GM13976 (cell line): ENCODE measurements at regions not wholly inside any gene's neighbourhood (a gene's known extent, or its start where the extent isn't known, plus 50 kb on each side); places are given as distances from the start of the nearest gene placed in this dataset.

Experiments used
- DNase-seq: peaks from one replicate; pipeline ENCODE4 v3.0.0; 2012; ENCODE audit warnings: low spot score
- CTCF ChIP-seq: IDR thresholded peaks from 2 replicates; pipeline ENCODE4 v1.5.1; 2012; ENCODE audit warnings: borderline replicate concordance, mild to moderate bottlenecking; ENCODE audit not compliant: insufficient read depth; ENCODE audit errors: extremely low read depth, missing control alignments, control extremely low read depth
- in situ Hi-C: fragments of 300-500 bp; cut with MboI; formaldehyde crosslinking; loops from one replicate; pipeline ENCODE4 v1.12.0; 2022; ENCODE audit warnings: low sequenced_read_pairs, mixed read lengths, inconsistent platforms; ENCODE audit not compliant: unreplicated experiment

- DNase-seq = no peak
- no peak for TF ChIP-seq CTCF
- in situ Hi-C loops = no loop called here
Measured at GRCh38 chr13:29688193-29688592, 92.7 kb upstream of the SLC7A1 start.

GRCh38 chr13:29684441-29684840, 89.0 kb upstream of the SLC7A1 start:
- no peak for DNase-seq
- TF ChIP-seq CTCF = no peak
- in situ Hi-C loops = no loop called here

GRCh38 chr13:29683041-29683440, 87.6 kb upstream of the SLC7A1 start:
- DNase-seq = no peak
- no peak for TF ChIP-seq CTCF
- in situ Hi-C loops = no loop called here

- TF ChIP-seq CTCF = no peak
- no peak for DNase-seq
- in situ Hi-C loops = no loop called here
Measured at GRCh38 chr13:29681864-29682263, 86.4 kb upstream of the SLC7A1 start.

GRCh38 chr13:29679396-29680053, 84.0 kb upstream of the SLC7A1 start:
- in situ Hi-C loops = no loop called here
- TF ChIP-seq CTCF = no peak

GRCh38 chr13:29677627-29678026, 82.1 kb upstream of the SLC7A1 start:
- no peak for DNase-seq
- TF ChIP-seq CTCF = no peak
- in situ Hi-C loops = no loop called here

More at GRCh38 chr13:29679396-29680053, 84.0 kb upstream of the SLC7A1 start:
- DNase-seq = no peak
